ENCODE measurements at regions not wholly inside any gene's neighbourhood (a gene's known extent, or its start where the extent isn't known, plus 50 kb on each side); places are given as distances from the start of the nearest gene placed in this dataset.

GRCh38 chr10:90179696-90180407 lies 478.5 kb downstream of the KIF20B start:
- Histone ChIP-seq H3K9ac (ENCODE audit: low read length in 3 of 3) (no peak overlapping the region), H3K36me3 (ENCODE audit: control insufficient read depth in 2 of 3, insufficient read depth in 3 of 3, low read length in 3 of 3) (no peaks in the 10 kb centered on the region), H3K27me3 (ENCODE audit: control insufficient read depth, insufficient read depth, low read length) (no peaks in the 10 kb centered on the region), H3K9me3 (ENCODE audit: control insufficient read depth in 2 of 3, insufficient read depth in 1 of 3, low read length in 3 of 3) (no peaks in the 10 kb centered on the region), H3K27ac (ENCODE audit: low read depth in 2 of 2, low read length in 2 of 2) (no peak overlapping the region), H3K4me1 (ENCODE audit: control insufficient read depth in 2 of 3, insufficient read depth in 2 of 3, low read depth in 1 of 3, low read length in 3 of 3) (no peaks in the 10 kb centered on the region), H3K4me3 (ENCODE audit: low read length in 3 of 3) (no peak overlapping the region)
- intact Hi-C loops (cut with DNase I), result no loop called here
- DNase-seq (no peak), FAIRE-seq (no peak)
- no peak for TF ChIP-seq CTCF (IDR thresholded peaks at IDR 0.05; ENCODE audit: borderline replicate concordance, extremely low read depth, insufficient read depth)

GRCh38 chr10:90180886-90181691 lies 479.7 kb downstream of the KIF20B start:
- TF ChIP-seq CTCF (IDR thresholded peaks at IDR 0.05; ENCODE audit: borderline replicate concordance, extremely low read depth, insufficient read depth), result no peak
- DNase-seq (no peak), FAIRE-seq (no peak)
- intact Hi-C loops (cut with DNase I), result no loop called here
- Histone ChIP-seq H3K9ac (ENCODE audit: low read length in 3 of 3) (no peak overlapping the region), H3K9me3 (ENCODE audit: control insufficient read depth in 2 of 3, insufficient read depth in 1 of 3, low read length in 3 of 3) (no peaks in the 10 kb centered on the region), H3K4me3 (ENCODE audit: low read length in 3 of 3) (no peak overlapping the region), H3K27me3 (ENCODE audit: control insufficient read depth, insufficient read depth, low read length) (no peaks in the 10 kb centered on the region), H3K36me3 (ENCODE audit: control insufficient read depth in 2 of 3, insufficient read depth in 3 of 3, low read length in 3 of 3) (no peaks in the 10 kb centered on the region), H3K4me1 (ENCODE audit: control insufficient read depth in 2 of 3, insufficient read depth in 2 of 3, low read depth in 1 of 3, low read length in 3 of 3) (no peaks in the 10 kb centered on the region), H3K27ac (ENCODE audit: low read depth in 2 of 2, low read length in 2 of 2) (no peak overlapping the region)

GRCh38 chr10:90192825-90193224 lies 491.4 kb downstream of the KIF20B start:
- Histone ChIP-seq H3K9me3 (ENCODE audit: control insufficient read depth in 2 of 3, insufficient read depth in 1 of 3, low read length in 3 of 3) (no peaks in the 10 kb centered on the region), H3K4me3 (ENCODE audit: low read length in 3 of 3) (no peak overlapping the region), H3K4me1 (ENCODE audit: control insufficient read depth in 2 of 3, insufficient read depth in 2 of 3, low read depth in 1 of 3, low read length in 3 of 3) (no peaks in the 10 kb centered on the region), H3K27me3 (ENCODE audit: control insufficient read depth, insufficient read depth, low read length) (no peaks in the 10 kb centered on the region), H3K27ac (ENCODE audit: low read depth in 2 of 2, low read length in 2 of 2) (no peak overlapping the region), H3K36me3 (ENCODE audit: control insufficient read depth in 2 of 3, insufficient read depth in 3 of 3, low read length in 3 of 3) (no peaks in the 10 kb centered on the region), H3K9ac (ENCODE audit: low read length in 3 of 3) (no peak overlapping the region)
- intact Hi-C loops (cut with DNase I), result no loop called here
- FAIRE-seq, result no peak
- TF ChIP-seq CTCF (IDR thresholded peaks at IDR 0.05; ENCODE audit: borderline replicate concordance, extremely low read depth, insufficient read depth), result no peak
- DNase-seq, result no peak

All from kidney (tissue), 13 donors.